ENCODE measurements at regions not wholly inside any gene's neighbourhood (a gene's known extent, or its start where the extent isn't known, plus 50 kb on each side); places are given as distances from the start of the nearest gene placed in this dataset.

DNA sequence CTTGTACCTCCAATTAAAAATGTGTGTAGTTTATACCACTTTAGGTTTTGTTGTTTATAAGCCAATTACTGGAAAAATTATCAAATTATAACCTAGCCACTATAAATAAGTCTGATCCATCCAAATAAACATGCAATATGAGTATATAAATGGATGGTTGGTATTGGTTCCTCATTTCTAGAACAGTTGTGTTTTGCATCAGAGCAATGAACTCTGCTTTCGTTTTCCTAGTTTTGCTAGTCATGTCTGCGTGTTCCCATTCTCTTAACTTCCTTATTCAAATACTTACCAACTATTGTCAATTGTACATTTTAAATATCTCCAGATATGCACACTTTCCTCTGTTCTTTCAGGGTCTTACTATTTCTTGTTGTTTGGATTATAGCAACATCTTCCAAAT lies 641.7 kb downstream of the NR4A2 start (continued):
- TF ChIP-seq KDM1A (IDR thresholded peaks at IDR 0.05; ENCODE audit: low read depth) (no peak), NFE2L2 (conservative IDR thresholded peaks at IDR 0.05; ENCODE audit: low read length) (no peak)

DNA sequence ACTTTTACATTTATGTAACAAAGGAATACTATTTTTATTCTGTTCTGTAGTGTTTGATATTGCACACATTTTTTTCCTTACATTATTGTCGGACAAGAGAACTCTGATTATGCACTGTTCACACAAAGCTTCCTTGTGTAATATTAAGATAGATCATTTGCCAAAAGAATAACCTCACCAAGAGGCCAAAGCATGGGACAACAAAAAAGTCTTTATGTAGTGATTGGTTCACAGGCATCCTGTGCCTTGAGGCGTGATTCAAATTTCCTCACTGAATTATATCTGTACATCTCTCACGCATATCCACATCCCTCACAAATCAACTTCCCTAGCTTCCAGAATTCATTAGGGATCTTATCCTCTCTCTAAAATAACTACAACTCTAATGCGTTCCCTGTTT lies 642.7 kb downstream of the NR4A2 start:
- no peak overlapping the region for H3K27ac ChIP-seq
- no peak for ATAC-seq
- DNase-seq (ENCODE audit: low read depth in 1 of 2, low spot score in 1 of 2): no peak
- no peak overlapping the region for H3K4me2 ChIP-seq
- H3K4me3 ChIP-seq: no peak overlapping the region
- TF ChIP-seq PHF8 (IDR thresholded peaks at IDR 0.05; ENCODE audit: borderline replicate concordance, low read depth): no peak
- TF ChIP-seq SREBF2 (IDR thresholded peaks at IDR 0.05): no peak
- TF ChIP-seq MYC (IDR thresholded peaks at IDR 0.05; ENCODE audit: borderline replicate concordance, low read length): no peak
- no peak for TF ChIP-seq REST (IDR thresholded peaks at IDR 0.05)
- TF ChIP-seq HOXB5 (CRISPR knock-in tag; IDR thresholded peaks at IDR 0.05): no peak
- FAIRE-seq: no peak
- H3K9me3 ChIP-seq: no peaks in the 10 kb centered on the region
- POLR2A ChIA-PET: no interaction called here
- CTCF ChIA-PET: no interaction called here
- no peaks in the 10 kb centered on the region for H3K4me1 ChIP-seq
- WGBS (ENCODE audit: missing lambda C conversion rate): 66% methylated on average over 4 of the region's 4 CpGs

DNA sequence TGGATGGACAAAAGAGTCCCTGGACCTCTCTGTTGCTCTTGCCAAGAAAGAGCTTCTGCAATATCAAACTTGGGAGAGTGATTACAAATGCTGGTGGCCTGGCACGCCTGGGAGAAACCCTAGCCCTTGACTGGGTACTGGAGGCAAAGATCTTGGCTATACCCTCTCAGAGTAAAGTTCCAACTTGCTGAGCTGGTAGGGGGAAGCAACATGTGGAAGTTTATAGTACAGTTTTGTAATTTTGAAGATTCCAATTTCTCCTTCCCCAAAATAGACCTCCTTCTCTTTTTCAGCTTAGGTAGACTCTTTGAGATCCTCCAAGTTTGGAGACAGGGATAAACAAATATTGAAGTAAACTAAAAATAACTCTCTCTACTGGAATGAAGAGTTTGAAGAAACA lies 645.3 kb downstream of the NR4A2 start:
- Histone ChIP-seq H3K4me2 (no peak overlapping the region), H3K4me3 (no peak overlapping the region), H3K27ac (no peak overlapping the region), H3K9me3 (no peaks in the 10 kb centered on the region), H3K4me1 (no peaks in the 10 kb centered on the region)
- TF ChIP-seq HOXB5 (CRISPR knock-in tag; IDR thresholded peaks at IDR 0.05) (no peak), RAD21 (conservative IDR thresholded peaks at IDR 0.05 in 1 of 2, IDR thresholded peaks at IDR 0.05 in 1 of 2) (no peak), PHF8 (IDR thresholded peaks at IDR 0.05; ENCODE audit: borderline replicate concordance, low read depth) (no peak), HOXA7 (CRISPR knock-in tag; IDR thresholded peaks at IDR 0.05) (no peak), CHD2 (IDR thresholded peaks at IDR 0.05; ENCODE audit: low read length, partially characterized antibody) (no peak), NFE2L2 (conservative IDR thresholded peaks at IDR 0.05; ENCODE audit: low read length) (no peak), NPAS2 (CRISPR knock-in tag; IDR thresholded peaks at IDR 0.05; ENCODE audit: borderline replicate concordance) (no peak), TFCP2L1 (CRISPR knock-in tag; IDR thresholded peaks at IDR 0.05) (no peak), PBX3 (IDR thresholded peaks at IDR 0.05) (no peak), RCOR1 (IDR thresholded peaks at IDR 0.05; ENCODE audit: low read depth, low read length) (no peak), HOXB13 (CRISPR knock-in tag; IDR thresholded peaks at IDR 0.05; ENCODE audit: low read depth) (no peak), ZNF302 (CRISPR knock-in tag; IDR thresholded peaks at IDR 0.05) (no peak), CTCF (IDR thresholded peaks at IDR 0.05) (no peak), HDAC2 (IDR thresholded peaks at IDR 0.05) (no peak)
- ATAC-seq: no peak
- no peak for DNase-seq (ENCODE audit: low read depth in 1 of 2, low spot score in 1 of 2)
- ChIA-PET POLR2A (no interaction called here), CTCF (no interaction called here)
- no peak for FAIRE-seq
- WGBS (ENCODE audit: missing lambda C conversion rate): 33% methylated on average over 1 of the region's 1 CpG

Measured in A549 (cell line).